ENCODE measurements at regions not wholly inside any gene's neighbourhood (a gene's known extent, or its start where the extent isn't known, plus 50 kb on each side); places are given as distances from the start of the nearest gene placed in this dataset.

- TF ChIP-seq POLR2A (IDR thresholded peaks at IDR 0.05), result no peak
- TF ChIP-seq, protein P1, sequence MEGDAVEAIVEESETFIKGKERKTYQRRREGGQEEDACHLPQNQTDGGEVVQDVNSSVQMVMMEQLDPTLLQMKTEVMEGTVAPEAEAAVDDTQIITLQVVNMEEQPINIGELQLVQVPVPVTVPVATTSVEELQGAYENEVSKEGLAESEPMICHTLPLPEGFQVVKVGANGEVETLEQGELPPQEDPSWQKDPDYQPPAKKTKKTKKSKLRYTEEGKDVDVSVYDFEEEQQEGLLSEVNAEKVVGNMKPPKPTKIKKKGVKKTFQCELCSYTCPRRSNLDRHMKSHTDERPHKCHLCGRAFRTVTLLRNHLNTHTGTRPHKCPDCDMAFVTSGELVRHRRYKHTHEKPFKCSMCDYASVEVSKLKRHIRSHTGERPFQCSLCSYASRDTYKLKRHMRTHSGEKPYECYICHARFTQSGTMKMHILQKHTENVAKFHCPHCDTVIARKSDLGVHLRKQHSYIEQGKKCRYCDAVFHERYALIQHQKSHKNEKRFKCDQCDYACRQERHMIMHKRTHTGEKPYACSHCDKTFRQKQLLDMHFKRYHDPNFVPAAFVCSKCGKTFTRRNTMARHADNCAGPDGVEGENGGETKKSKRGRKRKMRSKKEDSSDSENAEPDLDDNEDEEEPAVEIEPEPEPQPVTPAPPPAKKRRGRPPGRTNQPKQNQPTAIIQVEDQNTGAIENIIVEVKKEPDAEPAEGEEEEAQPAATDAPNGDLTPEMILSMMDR (IDR thresholded peaks at IDR 0.05), result no peak
Observed at GRCh38 chr7:156129522-156129921, 317.3 kb upstream of the SHH start.
